ENCODE measurements at regions not wholly inside any gene's neighbourhood (a gene's known extent, or its start where the extent isn't known, plus 50 kb on each side); places are given as distances from the start of the nearest gene placed in this dataset.
"Not testable (repeated sequence)": the region's sequence is repeated elsewhere in the genome, so short reads cannot be mapped to it uniquely, and the experiment has no call there.

- H3K4me3 ChIP-seq (ENCODE audit: control insufficient read depth, low read depth, low read length): no peak overlapping the region
- TF ChIP-seq, protein P1, sequence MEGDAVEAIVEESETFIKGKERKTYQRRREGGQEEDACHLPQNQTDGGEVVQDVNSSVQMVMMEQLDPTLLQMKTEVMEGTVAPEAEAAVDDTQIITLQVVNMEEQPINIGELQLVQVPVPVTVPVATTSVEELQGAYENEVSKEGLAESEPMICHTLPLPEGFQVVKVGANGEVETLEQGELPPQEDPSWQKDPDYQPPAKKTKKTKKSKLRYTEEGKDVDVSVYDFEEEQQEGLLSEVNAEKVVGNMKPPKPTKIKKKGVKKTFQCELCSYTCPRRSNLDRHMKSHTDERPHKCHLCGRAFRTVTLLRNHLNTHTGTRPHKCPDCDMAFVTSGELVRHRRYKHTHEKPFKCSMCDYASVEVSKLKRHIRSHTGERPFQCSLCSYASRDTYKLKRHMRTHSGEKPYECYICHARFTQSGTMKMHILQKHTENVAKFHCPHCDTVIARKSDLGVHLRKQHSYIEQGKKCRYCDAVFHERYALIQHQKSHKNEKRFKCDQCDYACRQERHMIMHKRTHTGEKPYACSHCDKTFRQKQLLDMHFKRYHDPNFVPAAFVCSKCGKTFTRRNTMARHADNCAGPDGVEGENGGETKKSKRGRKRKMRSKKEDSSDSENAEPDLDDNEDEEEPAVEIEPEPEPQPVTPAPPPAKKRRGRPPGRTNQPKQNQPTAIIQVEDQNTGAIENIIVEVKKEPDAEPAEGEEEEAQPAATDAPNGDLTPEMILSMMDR (IDR thresholded peaks at IDR 0.05; ENCODE audit: control insufficient read depth, insufficient read depth, low read depth, low read length, missing control alignments): no peak
- no peak for DNase-seq (ENCODE audit: low read depth)
Measured at GRCh38 chr2:83970217-83970929, 488.7 kb downstream of the SUCLG1 start.

DNA sequence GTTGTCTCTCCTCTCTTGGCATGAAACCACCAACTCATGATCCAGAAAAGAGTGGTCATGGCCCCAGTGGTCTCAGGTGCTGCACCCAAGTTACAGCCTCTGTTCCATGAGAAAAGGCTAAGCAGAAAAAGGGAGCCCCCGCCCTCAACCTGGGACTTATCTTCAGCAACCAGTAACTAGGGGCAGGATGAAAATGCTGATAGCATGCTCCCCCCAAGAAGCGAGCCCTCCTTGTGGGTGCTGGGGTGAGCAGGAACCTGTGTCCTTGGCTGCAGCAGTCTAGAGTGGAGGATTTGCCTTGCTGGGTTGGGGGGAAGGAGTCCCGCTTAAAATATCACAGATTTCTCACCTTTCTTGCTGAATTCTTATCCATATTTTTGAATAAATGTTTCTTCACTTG is 490.0 kb downstream of the SUCLG1 start:
- no peak for DNase-seq (ENCODE audit: low read depth)
- TF ChIP-seq, protein P1 (IDR thresholded peaks at IDR 0.05; ENCODE audit: control insufficient read depth, insufficient read depth, low read depth, low read length, missing control alignments): no peak

GRCh38 chr2:83967854-83968253 is 491.2 kb downstream of the SUCLG1 start:
- TF ChIP-seq, protein P1 (IDR thresholded peaks at IDR 0.05; ENCODE audit: control insufficient read depth, insufficient read depth, low read depth, low read length, missing control alignments): no peak
- no peak for DNase-seq (ENCODE audit: low read depth)
- H3K4me3 ChIP-seq (ENCODE audit: control insufficient read depth, low read depth, low read length): no peak overlapping the region

More for the DNA sequence above, 490.0 kb downstream of the SUCLG1 start:
- H3K4me3 ChIP-seq (ENCODE audit: control insufficient read depth, low read depth, low read length): no peak overlapping the region

DNA sequence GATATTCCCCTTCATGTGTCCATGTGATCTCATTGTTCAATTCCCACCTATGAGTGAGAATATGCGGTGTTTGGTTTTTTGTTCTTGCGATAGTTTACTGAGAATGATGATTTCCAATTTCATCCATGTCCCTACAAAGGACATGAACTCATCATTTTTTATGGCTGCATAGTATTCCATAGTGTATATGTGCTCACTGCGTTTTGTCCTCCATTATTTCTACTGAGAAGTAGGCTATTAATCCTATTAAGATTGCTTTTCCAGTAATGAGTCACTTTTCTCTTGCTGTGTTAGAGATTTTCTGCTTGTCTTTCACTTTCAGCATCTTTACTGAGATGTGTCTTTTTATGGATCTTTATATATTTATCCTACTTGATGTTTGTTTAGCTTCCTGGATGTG is 492.1 kb downstream of the SUCLG1 start:
- DNase-seq (ENCODE audit: low read depth); H3K4me3 ChIP-seq (ENCODE audit: control insufficient read depth, low read depth, low read length): not testable (repeated sequence)

- no peak for DNase-seq (ENCODE audit: low read depth)
- TF ChIP-seq, protein P1 (IDR thresholded peaks at IDR 0.05; ENCODE audit: control insufficient read depth, insufficient read depth, low read depth, low read length, missing control alignments): no peak
- H3K4me3 ChIP-seq (ENCODE audit: control insufficient read depth, low read depth, low read length): no peak overlapping the region
Measured at GRCh38 chr2:83961512-83961911, 497.6 kb downstream of the SUCLG1 start.

DNA sequence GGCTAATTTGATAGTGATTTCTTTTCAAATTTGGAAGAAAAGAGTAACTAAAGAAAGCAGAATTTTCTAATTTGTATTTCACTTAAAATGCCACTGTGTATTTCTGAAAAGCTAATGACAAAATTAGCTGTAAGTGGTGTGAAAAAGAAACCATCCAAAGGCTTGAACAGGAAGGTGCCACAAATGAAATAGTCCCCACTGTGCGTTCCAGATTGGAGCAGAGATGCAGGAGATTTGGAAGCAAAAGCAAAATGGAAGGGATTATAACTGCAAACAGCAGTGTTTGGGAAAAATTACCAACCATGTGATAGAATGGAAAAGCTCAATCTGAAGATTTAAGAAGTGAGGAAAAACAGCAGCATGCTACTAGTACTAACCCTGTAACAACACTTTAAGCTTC is 498.7 kb downstream of the SUCLG1 start:
- TF ChIP-seq, protein P1 (IDR thresholded peaks at IDR 0.05; ENCODE audit: control insufficient read depth, insufficient read depth, low read depth, low read length, missing control alignments): no peak
- DNase-seq (ENCODE audit: low read depth): no peak
- H3K4me3 ChIP-seq (ENCODE audit: control insufficient read depth, low read depth, low read length): no peak overlapping the region

DNA sequence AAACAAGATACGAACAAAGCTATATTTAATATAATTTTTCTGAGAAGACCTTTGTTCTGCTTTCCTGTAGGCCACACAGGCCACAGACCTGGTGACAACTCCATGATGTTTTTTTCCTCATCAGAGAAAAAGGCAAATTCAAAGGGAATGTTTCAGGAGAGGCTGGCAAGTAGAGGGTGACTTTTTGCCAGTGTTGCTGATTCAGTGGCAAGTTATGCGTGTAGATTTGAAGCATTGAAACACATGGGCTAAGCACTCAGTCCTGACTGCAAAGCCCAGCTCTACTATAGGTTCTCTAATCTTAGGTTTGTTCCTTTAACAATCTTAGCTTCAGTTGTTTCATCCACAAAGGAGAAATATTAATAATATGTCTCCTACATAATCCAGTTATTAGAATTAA is 499.8 kb downstream of the SUCLG1 start:
- no peak for DNase-seq (ENCODE audit: low read depth)
- TF ChIP-seq, protein P1 (IDR thresholded peaks at IDR 0.05; ENCODE audit: control insufficient read depth, insufficient read depth, low read depth, low read length, missing control alignments): no peak
- no peak overlapping the region for H3K4me3 ChIP-seq (ENCODE audit: control insufficient read depth, low read depth, low read length)
